Sigmoid colon (tissue), 6 donors: ENCODE measurements at regions not wholly inside any gene's neighbourhood (a gene's known extent, or its start where the extent isn't known, plus 50 kb on each side); places are given as distances from the start of the nearest gene placed in this dataset.

Experiments used
- DNase-seq: peaks from one replicate; pipeline ENCODE4 v3.0.0-alpha.2; 2019
- H3K27ac ChIP-seq, 4 donors: fragments of 200-600 bp; sonication (generic); one replicate each; pipeline ENCODE4 v1.5.1; 2016 to 2019; ENCODE audit warnings: mild to moderate bottlenecking in 1 of 4
- H3K27me3 ChIP-seq, 3 donors: fragments of 200-600 bp; sonication (generic); one replicate each; pipeline ENCODE4 v1.5.1; 2019; ENCODE audit warnings: mild to moderate bottlenecking in 1 of 3
- H3K36me3 ChIP-seq, 4 donors: fragments of 200-600 bp; sonication (generic); one replicate each; pipeline ENCODE4 v1.5.1; 2016 to 2019
- H3K4me1 ChIP-seq, 4 donors: fragments of 200-600 bp; sonication (generic); one replicate each; pipeline ENCODE4 v1.5.1; 2017 to 2019
- H3K4me3 ChIP-seq, 4 donors: fragments of 200-600 bp; sonication (generic); one replicate each; pipeline ENCODE4 v1.5.1; 2017 to 2019; ENCODE audit warnings: mild to moderate bottlenecking in 2 of 4, moderate library complexity in 1 of 4
- H3K9me3 ChIP-seq, 4 donors: fragments of 200-600 bp in 3 of 4; sonication (generic) in 3 of 4; one replicate each; pipeline versions ENCODE4 v1.5.1 to v1.6.1; 2013 to 2019
- CTCF ChIP-seq, 4 experiments: fragments of 450-650 bp in 3 of 4; fragments of 200-600 bp in 1 of 4; IDR thresholded peaks; one replicate each; pipeline ENCODE4 v1.5.1; 2016 to 2019; ENCODE audit warnings: antibody characterized with exemption in 4 of 4, mild to moderate bottlenecking in 3 of 4, moderate library complexity in 2 of 4
- EP300 ChIP-seq, 4 donors: sonication (generic); formaldehyde crosslinking; IDR thresholded peaks; one replicate each; pipeline ENCODE4 v1.6.1; 2017; ENCODE audit warnings: antibody characterized with exemption in 4 of 4
- POLR2A ChIP-seq, 2 donors: fragments of 450-650 bp; IDR thresholded peaks; one replicate each; pipeline ENCODE4 v1.6.1; 2016; ENCODE audit warnings: antibody characterized with exemption in 2 of 2, mild to moderate bottlenecking in 2 of 2, moderate library complexity in 2 of 2
- POLR2AphosphoS5 ChIP-seq, 4 donors: sonication (generic); formaldehyde crosslinking; IDR thresholded peaks; one replicate each; pipeline ENCODE4 v1.6.1; 2017; ENCODE audit warnings: antibody characterized with exemption in 4 of 4
- WGBS, 2 donors: extraction: QIAGEN DNeasy Blood & Tissue Kit; methylation state at CpG; one replicate each; pipeline ENCODE4 v1.1.7; 2013; 5-methylcytosine and 5-hydroxymethylcytosine counted together
- intact Hi-C: fragments of 100-400 bp; cut with DNase I; formaldehyde crosslinking; loops from one replicate; pipeline ENCODE4 v1.15.1; 2023
- donor health status: healthy with polysubstance abuse.
- donor health status: healthy.

GRCh38 chr2:129460299-129461198 lies 518.9 kb upstream of the RAB6C start:
- no peak overlapping the region for H3K27ac ChIP-seq
- H3K4me3 ChIP-seq, result no peak overlapping the region
- WGBS, 2 donors, result 75 to 83% methylated on average over 12 of the region's 12 CpGs
- H3K27me3 ChIP-seq, result no peaks in the 10 kb centered on the region
- no peak for DNase-seq
- no peaks in the 10 kb centered on the region for H3K36me3 ChIP-seq
- no peak for TF ChIP-seq POLR2A (IDR thresholded peaks at IDR 0.05)
- no peak for TF ChIP-seq EP300 (IDR thresholded peaks at IDR 0.05)
- no peak for TF ChIP-seq POLR2AphosphoS5 (IDR thresholded peaks at IDR 0.05)
- no peaks in the 10 kb centered on the region for H3K9me3 ChIP-seq
- H3K4me1 ChIP-seq, result no peaks in the 10 kb centered on the region
- intact Hi-C loops, result no loop called here

GRCh38 chr2:129462349-129462748 lies 517.1 kb upstream of the RAB6C start:
- no peaks in the 10 kb centered on the region for H3K27me3 ChIP-seq
- 41 to 66% methylated on average over 3 of the region's 3 CpGs for WGBS, 2 donors
- H3K9me3 ChIP-seq, result no peaks in the 10 kb centered on the region
- TF ChIP-seq EP300 (IDR thresholded peaks at IDR 0.05), result no peak
- TF ChIP-seq POLR2AphosphoS5 (IDR thresholded peaks at IDR 0.05), result no peak
- no peak for TF ChIP-seq POLR2A (IDR thresholded peaks at IDR 0.05)
- no peak for TF ChIP-seq CTCF (IDR thresholded peaks at IDR 0.05)
- no peak overlapping the region for H3K4me3 ChIP-seq
- DNase-seq, result no peak
- no peaks in the 10 kb centered on the region for H3K36me3 ChIP-seq
- H3K27ac ChIP-seq, result no peak overlapping the region
- H3K4me1 ChIP-seq, result no peaks in the 10 kb centered on the region
- intact Hi-C loops, result no loop called here

- Histone ChIP-seq H3K4me3 (no peak overlapping the region), H3K4me1 (no peaks in the 10 kb centered on the region), H3K36me3 (no peaks in the 10 kb centered on the region), H3K27me3 (no peaks in the 10 kb centered on the region), H3K27ac (no peak overlapping the region), H3K9me3 (no peaks in the 10 kb centered on the region)
- TF ChIP-seq EP300 (IDR thresholded peaks at IDR 0.05), result no peak
- TF ChIP-seq CTCF (IDR thresholded peaks at IDR 0.05), result no peak
- 78 to 88% methylated on average over 4 of the region's 4 CpGs for WGBS, 2 donors
- DNase-seq, result no peak
- intact Hi-C loops, result no loop called here
Measured at GRCh38 chr2:129462967-129463366, 516.5 kb upstream of the RAB6C start.

- intact Hi-C loops, result no loop called here
- H3K4me1 ChIP-seq, result no peaks in the 10 kb centered on the region
- no peak for DNase-seq
- no peak overlapping the region for H3K4me3 ChIP-seq
- H3K27me3 ChIP-seq, result no peaks in the 10 kb centered on the region
- 85 to 88% methylated on average over 4 of the region's 4 CpGs for WGBS, 2 donors
- H3K9me3 ChIP-seq, result no peaks in the 10 kb centered on the region
- no peaks in the 10 kb centered on the region for H3K36me3 ChIP-seq
- no peak for TF ChIP-seq POLR2AphosphoS5 (IDR thresholded peaks at IDR 0.05)
- no peak for TF ChIP-seq POLR2A (IDR thresholded peaks at IDR 0.05)
- TF ChIP-seq EP300 (IDR thresholded peaks at IDR 0.05), result no peak
- TF ChIP-seq CTCF (IDR thresholded peaks at IDR 0.05), result no peak
- H3K27ac ChIP-seq, result no peak overlapping the region
Measured at GRCh38 chr2:129464036-129464435, 515.4 kb upstream of the RAB6C start.

- H3K4me1 ChIP-seq, result peaks cover 0 to 4% (median 0%) of the 10 kb centered on the region in 4 donors
- TF ChIP-seq EP300 (IDR thresholded peaks at IDR 0.05), result no peak
- TF ChIP-seq POLR2A (IDR thresholded peaks at IDR 0.05), result no peak
- no peak for TF ChIP-seq POLR2AphosphoS5 (IDR thresholded peaks at IDR 0.05)
- no peak for TF ChIP-seq CTCF (IDR thresholded peaks at IDR 0.05)
- no peaks in the 10 kb centered on the region for H3K36me3 ChIP-seq
- no peak for DNase-seq
- no peak overlapping the region for H3K4me3 ChIP-seq
- no peaks in the 10 kb centered on the region for H3K27me3 ChIP-seq
- 79 to 90% methylated on average over 6 of the region's 6 CpGs for WGBS, 2 donors
- intact Hi-C loops, result no loop called here
- no peaks in the 10 kb centered on the region for H3K9me3 ChIP-seq
- no peak overlapping the region for H3K27ac ChIP-seq
Measured at GRCh38 chr2:129464631-129465030, 514.8 kb upstream of the RAB6C start.
